ENCODE measurements at regions not wholly inside any gene's neighbourhood (a gene's known extent, or its start where the extent isn't known, plus 50 kb on each side); places are given as distances from the start of the nearest gene placed in this dataset.

DNA sequence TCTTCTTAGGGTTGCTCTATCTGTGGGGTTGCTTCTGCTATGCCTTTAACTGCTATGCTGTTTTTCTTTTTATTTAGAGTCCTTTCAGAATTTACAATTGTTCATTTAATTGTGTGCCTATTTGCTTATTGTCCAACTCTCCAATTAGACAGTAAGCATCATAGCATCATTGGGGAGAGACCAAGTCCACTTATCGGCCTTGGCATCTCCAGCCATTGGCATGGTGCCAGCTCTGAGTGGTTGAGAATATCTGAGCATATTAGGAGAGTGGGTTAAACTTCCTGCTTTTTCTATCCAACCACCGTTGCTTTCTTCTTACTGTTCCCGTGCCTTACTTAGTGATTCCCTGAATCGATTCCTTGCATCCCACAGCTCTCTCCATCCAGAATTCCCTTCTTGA lies 535.0 kb downstream of the AJAP1 start:
- TF ChIP-seq TAF1 (IDR thresholded peaks at IDR 0.05; ENCODE audit: borderline replicate concordance, insufficient read depth, low read length) (no peak), SIN3A (IDR thresholded peaks at IDR 0.05; ENCODE audit: borderline replicate concordance, insufficient read depth, low read length) (no peak), FOXP2 (optimal IDR thresholded peaks at IDR 0.05; ENCODE audit: borderline replicate concordance, extremely low read depth, extremely low read length, insufficient read depth) (no peak), POLR2AphosphoS5 (IDR thresholded peaks at IDR 0.05; ENCODE audit: low read depth, low read length) (no peak)
- TF ChIP-seq, protein P1, sequence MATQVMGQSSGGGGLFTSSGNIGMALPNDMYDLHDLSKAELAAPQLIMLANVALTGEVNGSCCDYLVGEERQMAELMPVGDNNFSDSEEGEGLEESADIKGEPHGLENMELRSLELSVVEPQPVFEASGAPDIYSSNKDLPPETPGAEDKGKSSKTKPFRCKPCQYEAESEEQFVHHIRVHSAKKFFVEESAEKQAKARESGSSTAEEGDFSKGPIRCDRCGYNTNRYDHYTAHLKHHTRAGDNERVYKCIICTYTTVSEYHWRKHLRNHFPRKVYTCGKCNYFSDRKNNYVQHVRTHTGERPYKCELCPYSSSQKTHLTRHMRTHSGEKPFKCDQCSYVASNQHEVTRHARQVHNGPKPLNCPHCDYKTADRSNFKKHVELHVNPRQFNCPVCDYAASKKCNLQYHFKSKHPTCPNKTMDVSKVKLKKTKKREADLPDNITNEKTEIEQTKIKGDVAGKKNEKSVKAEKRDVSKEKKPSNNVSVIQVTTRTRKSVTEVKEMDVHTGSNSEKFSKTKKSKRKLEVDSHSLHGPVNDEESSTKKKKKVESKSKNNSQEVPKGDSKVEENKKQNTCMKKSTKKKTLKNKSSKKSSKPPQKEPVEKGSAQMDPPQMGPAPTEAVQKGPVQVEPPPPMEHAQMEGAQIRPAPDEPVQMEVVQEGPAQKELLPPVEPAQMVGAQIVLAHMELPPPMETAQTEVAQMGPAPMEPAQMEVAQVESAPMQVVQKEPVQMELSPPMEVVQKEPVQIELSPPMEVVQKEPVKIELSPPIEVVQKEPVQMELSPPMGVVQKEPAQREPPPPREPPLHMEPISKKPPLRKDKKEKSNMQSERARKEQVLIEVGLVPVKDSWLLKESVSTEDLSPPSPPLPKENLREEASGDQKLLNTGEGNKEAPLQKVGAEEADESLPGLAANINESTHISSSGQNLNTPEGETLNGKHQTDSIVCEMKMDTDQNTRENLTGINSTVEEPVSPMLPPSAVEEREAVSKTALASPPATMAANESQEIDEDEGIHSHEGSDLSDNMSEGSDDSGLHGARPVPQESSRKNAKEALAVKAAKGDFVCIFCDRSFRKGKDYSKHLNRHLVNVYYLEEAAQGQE (IDR thresholded peaks at IDR 0.05; ENCODE audit: insufficient read depth in 1 of 2, low read depth in 2 of 2, low read length in 2 of 2): no peak

DNA sequence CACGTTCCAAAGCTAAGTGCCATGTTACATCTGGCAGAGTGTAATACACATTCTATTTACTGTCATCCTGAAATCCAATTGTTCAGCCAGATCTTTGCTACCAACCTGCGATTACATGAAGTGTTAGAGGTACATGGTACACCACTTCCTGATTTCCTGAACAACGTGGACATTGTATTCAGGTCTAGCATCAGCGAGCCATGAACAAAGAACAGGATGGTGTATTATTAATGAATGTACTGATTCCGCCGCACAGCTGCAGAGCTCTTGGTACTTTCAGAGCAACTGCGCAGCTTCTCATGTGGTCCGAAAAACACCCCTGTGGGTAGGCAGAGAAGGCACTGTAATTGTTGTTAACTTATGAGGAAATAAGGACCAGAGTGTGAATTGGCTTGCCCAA lies 511.4 kb downstream of the AJAP1 start:
- TF ChIP-seq TAF1 (IDR thresholded peaks at IDR 0.05; ENCODE audit: borderline replicate concordance, insufficient read depth, low read length): no peak
- TF ChIP-seq SIN3A (IDR thresholded peaks at IDR 0.05; ENCODE audit: borderline replicate concordance, insufficient read depth, low read length): no peak
- TF ChIP-seq POLR2AphosphoS5 (IDR thresholded peaks at IDR 0.05; ENCODE audit: low read depth, low read length): no peak
- TF ChIP-seq FOXP2 (optimal IDR thresholded peaks at IDR 0.05; ENCODE audit: borderline replicate concordance, extremely low read depth, extremely low read length, insufficient read depth): no peak
- TF ChIP-seq, protein P1 (IDR thresholded peaks at IDR 0.05; ENCODE audit: insufficient read depth in 1 of 2, low read depth in 2 of 2, low read length in 2 of 2): no peak

DNA sequence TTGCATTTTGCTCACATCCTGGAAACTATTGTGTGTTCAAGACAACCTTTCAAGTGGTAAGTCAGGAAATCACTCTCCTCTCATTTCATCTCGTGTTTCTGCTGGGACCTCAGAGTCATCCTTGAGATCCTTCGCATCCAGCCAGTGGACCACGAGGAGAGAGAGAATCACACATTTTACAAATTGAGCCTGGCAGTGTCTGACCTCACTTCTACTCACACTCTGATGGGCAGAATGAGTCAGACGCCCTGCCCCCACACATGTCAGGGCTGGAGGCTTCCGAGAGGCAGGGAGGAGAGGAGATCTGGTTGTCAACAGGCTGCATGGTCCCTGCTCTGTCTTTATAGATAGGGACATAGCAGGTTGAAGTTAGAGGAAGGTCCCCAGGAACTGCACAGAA lies 509.7 kb downstream of the AJAP1 start:
- TF ChIP-seq TAF1 (IDR thresholded peaks at IDR 0.05; ENCODE audit: borderline replicate concordance, insufficient read depth, low read length): no peak
- TF ChIP-seq, protein P1 (IDR thresholded peaks at IDR 0.05; ENCODE audit: insufficient read depth in 1 of 2, low read depth in 2 of 2, low read length in 2 of 2): no peak

DNA sequence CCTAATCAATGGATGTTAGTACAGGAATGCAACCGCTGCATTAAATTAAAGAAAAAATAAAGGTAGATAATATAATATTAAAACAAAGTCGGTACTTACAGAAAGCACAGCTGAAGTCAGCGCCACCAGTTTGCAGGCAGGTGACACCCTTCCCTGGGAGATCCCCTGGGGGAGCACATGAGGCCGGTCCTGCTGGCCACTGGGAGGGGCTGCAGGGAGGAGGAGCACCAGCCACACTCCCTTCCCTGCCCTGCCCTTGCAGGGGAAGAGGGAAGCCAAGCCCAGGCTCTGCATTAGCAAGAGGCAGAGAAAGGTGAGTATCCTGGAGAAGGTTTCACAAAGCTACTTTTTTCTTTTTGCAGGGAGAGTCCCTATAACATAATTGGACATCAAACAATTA lies 507.0 kb downstream of the AJAP1 start:
- TF ChIP-seq POLR2AphosphoS5 (IDR thresholded peaks at IDR 0.05; ENCODE audit: low read depth, low read length) (no peak), SIN3A (IDR thresholded peaks at IDR 0.05; ENCODE audit: borderline replicate concordance, insufficient read depth, low read length) (no peak), TAF1 (IDR thresholded peaks at IDR 0.05; ENCODE audit: borderline replicate concordance, insufficient read depth, low read length) (no peak), FOXP2 (optimal IDR thresholded peaks at IDR 0.05; ENCODE audit: borderline replicate concordance, extremely low read depth, extremely low read length, insufficient read depth) (no peak)
- TF ChIP-seq, protein P1 (IDR thresholded peaks at IDR 0.05; ENCODE audit: insufficient read depth in 1 of 2, low read depth in 2 of 2, low read length in 2 of 2): no peak

DNA sequence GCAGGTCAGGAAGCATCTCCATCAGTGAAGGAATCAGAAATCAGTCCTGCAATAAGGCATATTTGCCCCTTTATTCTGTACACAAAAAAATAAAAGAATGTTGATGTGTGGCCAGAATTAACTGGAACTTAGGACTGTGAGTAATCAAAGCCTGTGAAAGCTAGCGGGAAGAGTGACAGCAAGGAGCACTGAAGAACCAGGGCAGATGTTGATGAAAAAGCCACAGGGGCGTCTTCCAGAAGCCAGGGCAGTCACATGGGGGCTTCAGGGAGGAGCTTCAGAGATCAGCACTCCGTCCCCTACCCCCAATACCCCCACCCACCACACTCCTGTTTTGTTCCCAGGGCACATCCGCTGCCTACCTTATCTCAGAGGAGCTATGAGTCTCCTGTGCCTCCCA lies 502.8 kb downstream of the AJAP1 start:
- TF ChIP-seq, protein P1 (IDR thresholded peaks at IDR 0.05; ENCODE audit: insufficient read depth in 1 of 2, low read depth in 2 of 2, low read length in 2 of 2): no peak
- TF ChIP-seq TAF1 (IDR thresholded peaks at IDR 0.05; ENCODE audit: borderline replicate concordance, insufficient read depth, low read length) (no peak), SIN3A (IDR thresholded peaks at IDR 0.05; ENCODE audit: borderline replicate concordance, insufficient read depth, low read length) (no peak)

All from PFSK-1 (cell line).